ENCODE measurements at regions not wholly inside any gene's neighbourhood (a gene's known extent, or its start where the extent isn't known, plus 50 kb on each side); places are given as distances from the start of the nearest gene placed in this dataset.

DNA sequence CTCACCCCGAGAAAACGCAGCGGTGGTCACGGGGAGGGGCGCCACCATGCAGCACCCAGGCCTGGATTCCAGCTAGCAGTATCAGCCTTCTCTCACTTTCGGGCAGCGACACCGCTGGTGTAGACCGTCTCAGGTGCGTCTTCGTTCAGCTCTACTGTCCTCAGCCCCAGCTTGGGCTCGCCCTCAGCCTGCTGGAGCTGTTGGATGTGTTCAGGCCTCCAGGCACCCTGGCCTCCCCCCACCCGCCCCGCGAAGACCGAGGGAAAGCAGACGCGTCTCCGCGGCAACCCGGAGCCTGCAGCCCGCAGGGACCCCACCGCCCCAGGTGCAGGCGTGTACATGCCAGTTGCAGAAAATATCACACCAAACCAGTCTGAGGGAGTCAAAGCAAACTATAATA, 60.8 kb upstream of the CARMIL1 start:
- no peak for DNase-seq (ENCODE audit: low spot score in 2 of 2)
- no peaks in the 10 kb centered on the region for H3K9me3 ChIP-seq
- TF ChIP-seq, protein P1, sequence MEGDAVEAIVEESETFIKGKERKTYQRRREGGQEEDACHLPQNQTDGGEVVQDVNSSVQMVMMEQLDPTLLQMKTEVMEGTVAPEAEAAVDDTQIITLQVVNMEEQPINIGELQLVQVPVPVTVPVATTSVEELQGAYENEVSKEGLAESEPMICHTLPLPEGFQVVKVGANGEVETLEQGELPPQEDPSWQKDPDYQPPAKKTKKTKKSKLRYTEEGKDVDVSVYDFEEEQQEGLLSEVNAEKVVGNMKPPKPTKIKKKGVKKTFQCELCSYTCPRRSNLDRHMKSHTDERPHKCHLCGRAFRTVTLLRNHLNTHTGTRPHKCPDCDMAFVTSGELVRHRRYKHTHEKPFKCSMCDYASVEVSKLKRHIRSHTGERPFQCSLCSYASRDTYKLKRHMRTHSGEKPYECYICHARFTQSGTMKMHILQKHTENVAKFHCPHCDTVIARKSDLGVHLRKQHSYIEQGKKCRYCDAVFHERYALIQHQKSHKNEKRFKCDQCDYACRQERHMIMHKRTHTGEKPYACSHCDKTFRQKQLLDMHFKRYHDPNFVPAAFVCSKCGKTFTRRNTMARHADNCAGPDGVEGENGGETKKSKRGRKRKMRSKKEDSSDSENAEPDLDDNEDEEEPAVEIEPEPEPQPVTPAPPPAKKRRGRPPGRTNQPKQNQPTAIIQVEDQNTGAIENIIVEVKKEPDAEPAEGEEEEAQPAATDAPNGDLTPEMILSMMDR (IDR thresholded peaks at IDR 0.05): no peak
- TF ChIP-seq EP300 (IDR thresholded peaks at IDR 0.05) (no peak), POLR2A (IDR thresholded peaks at IDR 0.05) (no peak)
- H3K4me3 ChIP-seq: no peak overlapping the region
- no peaks in the 10 kb centered on the region for H3K36me3 ChIP-seq
- no peak overlapping the region for H3K27ac ChIP-seq
- peaks cover 0 to 5% (median 0%) of the 10 kb centered on the region in 4 donors for H3K4me1 ChIP-seq
- WGBS, 2 donors: 76 to 83% methylated on average over 14 to 24 of the region's 24 CpGs
- no peaks in the 10 kb centered on the region for H3K27me3 ChIP-seq

- H3K27ac ChIP-seq: no peak overlapping the region
- H3K36me3 ChIP-seq: no peaks in the 10 kb centered on the region
- no peak overlapping the region for H3K4me3 ChIP-seq
- peaks cover 0 to 12% (median 0%) of the 10 kb centered on the region in 4 donors for H3K4me1 ChIP-seq
- no peak for DNase-seq (ENCODE audit: low spot score in 2 of 2)
- TF ChIP-seq EP300 (IDR thresholded peaks at IDR 0.05): no peak
- no peak for TF ChIP-seq POLR2A (IDR thresholded peaks at IDR 0.05)
- TF ChIP-seq, protein P1 (IDR thresholded peaks at IDR 0.05): no peak
- WGBS, 2 donors: 0% methylated on average over 1 of the region's 1 CpG
- no peaks in the 10 kb centered on the region for H3K27me3 ChIP-seq
- H3K9me3 ChIP-seq: no peaks in the 10 kb centered on the region
These were observed 59.8 kb upstream of the CARMIL1 start for GRCh38 chr6:25219216-25219916.

DNA sequence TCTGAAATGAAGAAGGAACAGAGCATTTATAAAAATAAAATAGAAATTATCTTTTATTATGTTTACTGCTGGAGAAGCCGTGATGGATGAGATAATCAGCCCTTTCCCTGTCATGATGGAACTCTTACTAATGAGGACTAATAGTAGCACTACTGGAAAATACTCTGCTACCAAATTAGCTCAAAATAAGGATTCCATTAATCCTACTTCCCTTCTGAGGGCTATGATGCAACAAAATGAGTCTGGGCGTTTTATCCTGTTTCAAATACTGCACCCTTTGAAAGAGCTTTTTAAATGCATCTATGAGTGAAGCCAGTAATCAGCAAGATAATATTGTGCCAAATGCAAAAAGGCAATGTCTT, 59.3 kb upstream of the CARMIL1 start:
- no peaks in the 10 kb centered on the region for H3K27me3 ChIP-seq
- peaks cover 0 to 12% (median 0%) of the 10 kb centered on the region in 4 donors for H3K4me1 ChIP-seq
- H3K9me3 ChIP-seq: no peaks in the 10 kb centered on the region
- H3K4me3 ChIP-seq: no peak overlapping the region
- 51 to 69% methylated on average over 2 of the region's 2 CpGs for whole genome bisulfite sequencing, 2 donors
- no peak overlapping the region for H3K27ac ChIP-seq
- no peaks in the 10 kb centered on the region for H3K36me3 ChIP-seq
- no peak for TF ChIP-seq EP300 (IDR thresholded peaks at IDR 0.05)
- TF ChIP-seq, protein P1 (IDR thresholded peaks at IDR 0.05): no peak
- no peak for TF ChIP-seq POLR2A (IDR thresholded peaks at IDR 0.05)
- no peak for DNase-seq (ENCODE audit: low spot score in 2 of 2)

DNA sequence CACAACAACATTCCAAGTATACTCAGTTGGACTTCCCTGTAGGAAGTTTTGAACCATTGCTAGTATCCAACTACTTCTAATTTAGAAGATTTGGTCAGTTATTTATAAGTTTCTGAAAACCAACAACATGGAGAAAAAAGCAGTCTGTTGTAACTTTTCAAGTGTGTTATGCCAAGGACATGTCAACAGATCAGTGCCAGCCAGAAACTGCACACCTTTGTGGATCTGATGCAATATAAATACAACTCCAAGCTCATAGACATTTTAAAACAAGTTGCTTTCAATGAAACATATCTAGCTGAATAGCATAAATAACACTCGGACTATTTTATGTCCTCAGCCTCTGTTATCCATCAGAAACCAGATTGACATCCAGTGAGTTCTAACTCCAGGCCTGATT, 58.3 kb upstream of the CARMIL1 start:
- no peaks in the 10 kb centered on the region for H3K27me3 ChIP-seq
- WGBS, 2 donors: 73 to 77% methylated on average over 1 of the region's 1 CpG
- TF ChIP-seq EP300 (IDR thresholded peaks at IDR 0.05) (no peak), POLR2A (IDR thresholded peaks at IDR 0.05) (no peak)
- TF ChIP-seq, protein P1 (IDR thresholded peaks at IDR 0.05): no peak
- DNase-seq (ENCODE audit: low spot score in 2 of 2): no peak
- H3K4me1 ChIP-seq: peaks cover 0 to 12% (median 0%) of the 10 kb centered on the region in 4 donors
- no peaks in the 10 kb centered on the region for H3K36me3 ChIP-seq
- no peak overlapping the region for H3K27ac ChIP-seq
- no peaks in the 10 kb centered on the region for H3K9me3 ChIP-seq
- no peak overlapping the region for H3K4me3 ChIP-seq

- Histone ChIP-seq H3K4me1 (peaks cover 0 to 12% (median 0%) of the 10 kb centered on the region in 4 donors), H3K27ac (peak overlapping the region in 1 of 4 donors; percentile 52), H3K27me3 (no peaks in the 10 kb centered on the region), H3K4me3 (no peak overlapping the region), H3K36me3 (no peaks in the 10 kb centered on the region), H3K9me3 (no peaks in the 10 kb centered on the region)
- no peak for TF ChIP-seq EP300 (IDR thresholded peaks at IDR 0.05)
- TF ChIP-seq POLR2A (IDR thresholded peaks at IDR 0.05): no peak
- TF ChIP-seq, protein P1 (IDR thresholded peaks at IDR 0.05): no peak
- DNase-seq (ENCODE audit: low spot score in 2 of 2): no peak
These were observed 57.0 kb upstream of the CARMIL1 start for GRCh38 chr6:25222006-25222678.
